ENCODE measurements at regions not wholly inside any gene's neighbourhood (a gene's known extent, or its start where the extent isn't known, plus 50 kb on each side); places are given as distances from the start of the nearest gene placed in this dataset.

DNA sequence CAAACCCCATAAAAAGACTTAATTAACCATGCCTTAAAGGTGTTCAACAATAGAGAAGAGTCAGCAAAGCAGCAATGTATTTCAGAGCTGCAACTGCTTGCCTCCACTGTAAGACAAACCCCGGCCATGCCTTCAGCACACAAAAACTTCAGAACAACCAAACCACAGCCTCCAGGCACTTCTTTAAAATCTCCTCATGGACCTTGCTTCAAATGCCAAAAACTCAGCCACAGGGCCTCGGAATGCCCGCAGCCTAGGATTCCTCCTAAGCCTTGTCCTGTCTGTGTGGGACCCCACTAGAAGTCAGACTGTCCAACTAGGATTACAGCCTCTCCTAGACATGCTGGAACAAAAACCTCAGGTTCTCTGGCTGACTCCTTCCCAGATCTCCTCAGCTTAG is 208.1 kb upstream of the DUSP10 start:
- TF ChIP-seq, protein P1, sequence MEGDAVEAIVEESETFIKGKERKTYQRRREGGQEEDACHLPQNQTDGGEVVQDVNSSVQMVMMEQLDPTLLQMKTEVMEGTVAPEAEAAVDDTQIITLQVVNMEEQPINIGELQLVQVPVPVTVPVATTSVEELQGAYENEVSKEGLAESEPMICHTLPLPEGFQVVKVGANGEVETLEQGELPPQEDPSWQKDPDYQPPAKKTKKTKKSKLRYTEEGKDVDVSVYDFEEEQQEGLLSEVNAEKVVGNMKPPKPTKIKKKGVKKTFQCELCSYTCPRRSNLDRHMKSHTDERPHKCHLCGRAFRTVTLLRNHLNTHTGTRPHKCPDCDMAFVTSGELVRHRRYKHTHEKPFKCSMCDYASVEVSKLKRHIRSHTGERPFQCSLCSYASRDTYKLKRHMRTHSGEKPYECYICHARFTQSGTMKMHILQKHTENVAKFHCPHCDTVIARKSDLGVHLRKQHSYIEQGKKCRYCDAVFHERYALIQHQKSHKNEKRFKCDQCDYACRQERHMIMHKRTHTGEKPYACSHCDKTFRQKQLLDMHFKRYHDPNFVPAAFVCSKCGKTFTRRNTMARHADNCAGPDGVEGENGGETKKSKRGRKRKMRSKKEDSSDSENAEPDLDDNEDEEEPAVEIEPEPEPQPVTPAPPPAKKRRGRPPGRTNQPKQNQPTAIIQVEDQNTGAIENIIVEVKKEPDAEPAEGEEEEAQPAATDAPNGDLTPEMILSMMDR (IDR thresholded peaks at IDR 0.05; ENCODE audit: low read depth, low read length): no peak
- no peak for TF ChIP-seq EZH2phosphoT487 (IDR thresholded peaks at IDR 0.05; ENCODE audit: low read depth)
